HG03378 (cell line): ENCODE measurements at regions not wholly inside any gene's neighbourhood (a gene's known extent, or its start where the extent isn't known, plus 50 kb on each side); places are given as distances from the start of the nearest gene placed in this dataset.

Experiments
- ATAC-seq: cut with Tn5 transposase; IDR thresholded peaks from one replicate; pipeline ENCODE4 v1.9.1; 2021; ENCODE audit warnings: mild to moderate bottlenecking, moderate library complexity; ENCODE audit not compliant: unreplicated experiment

GRCh38 chr18:78698914-78699313, 280.7 kb upstream of the SALL3 start:
- no peak for ATAC-seq

DNA sequence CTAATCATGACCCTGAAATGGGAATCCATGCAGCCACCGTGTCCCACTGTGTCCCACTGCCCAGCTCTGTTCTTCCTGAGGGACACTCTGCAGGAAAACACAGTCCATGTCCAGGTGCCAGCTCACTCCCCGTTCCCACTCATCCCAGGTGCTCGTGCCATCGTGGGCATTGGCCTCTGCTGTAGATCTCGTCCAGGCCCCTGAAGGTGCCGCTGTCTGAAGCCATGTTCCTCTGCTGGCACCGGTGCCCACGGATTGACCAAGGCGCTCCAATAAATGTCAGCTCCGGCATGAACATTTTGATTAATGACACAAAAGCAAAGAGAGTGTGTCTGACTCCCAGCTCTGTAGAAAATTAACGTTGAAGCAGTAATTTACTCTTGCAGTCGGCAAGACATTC, 280.1 kb upstream of the SALL3 start:
- no peak for ATAC-seq

DNA sequence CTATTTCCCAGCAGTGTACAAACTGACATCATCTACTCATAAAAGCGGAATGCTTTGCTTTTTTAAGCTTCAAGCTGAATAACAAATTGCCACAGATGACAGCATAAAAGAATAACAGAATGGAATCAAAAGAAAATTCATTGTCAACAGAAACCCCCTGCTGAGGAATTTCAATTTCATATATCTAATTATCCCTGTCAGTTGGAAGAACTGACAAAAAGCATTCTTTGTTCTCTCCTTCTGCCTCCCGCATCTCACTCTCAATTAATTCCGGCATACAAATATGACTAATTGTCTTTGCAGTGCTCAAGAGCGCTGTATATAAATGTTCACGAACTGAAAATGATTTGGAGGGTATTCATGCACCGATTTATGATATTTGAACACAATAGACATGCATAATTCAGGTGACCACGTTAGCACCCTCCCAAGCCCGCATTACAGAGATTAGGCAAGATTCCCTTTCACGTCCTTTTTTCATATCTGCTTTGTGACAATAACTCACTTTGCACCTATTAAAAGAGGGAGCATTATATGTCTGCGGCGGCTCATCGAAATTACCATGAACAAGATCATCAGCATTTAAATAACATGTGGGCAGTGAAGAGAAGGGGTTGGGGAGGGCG, 277.7 kb upstream of the SALL3 start:
- no peak for ATAC-seq

- no peak for ATAC-seq
These were observed 276.3 kb upstream of the SALL3 start for GRCh38 chr18:78703291-78703690.

GRCh38 chr18:78704971-78705461, 274.6 kb upstream of the SALL3 start:
- ATAC-seq = no peak

DNA sequence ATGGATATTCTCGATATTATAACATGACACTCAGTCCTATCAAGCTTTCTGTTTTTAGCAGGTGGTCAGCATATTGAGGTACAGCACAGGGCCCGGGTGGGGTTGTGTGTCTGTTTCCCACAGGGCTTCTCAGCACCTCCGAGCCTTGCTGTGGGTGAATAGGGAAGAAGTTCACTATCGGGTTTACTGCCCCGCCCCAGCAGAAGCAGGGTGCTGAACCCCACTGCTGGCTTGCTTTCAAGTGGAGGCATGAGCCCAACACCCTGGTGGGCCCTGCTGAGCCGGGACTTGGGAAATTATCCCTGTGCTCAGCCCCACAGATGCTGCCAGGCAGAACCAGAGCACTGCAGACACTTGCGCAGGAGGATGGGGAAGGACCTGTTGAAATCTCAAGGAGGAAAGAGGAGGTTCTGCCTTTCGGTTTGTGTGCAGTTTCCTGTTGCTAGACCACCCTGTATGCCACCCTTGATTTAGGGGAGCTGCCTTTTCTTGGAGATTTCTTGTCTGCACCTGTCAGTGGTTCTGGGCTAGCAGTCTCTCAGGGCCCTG, 270.3 kb upstream of the SALL3 start:
- no peak for ATAC-seq

GRCh38 chr18:78711316-78711715, 268.3 kb upstream of the SALL3 start:
- no peak for ATAC-seq

GRCh38 chr18:78711971-78712370, 267.6 kb upstream of the SALL3 start:
- no peak for ATAC-seq

DNA sequence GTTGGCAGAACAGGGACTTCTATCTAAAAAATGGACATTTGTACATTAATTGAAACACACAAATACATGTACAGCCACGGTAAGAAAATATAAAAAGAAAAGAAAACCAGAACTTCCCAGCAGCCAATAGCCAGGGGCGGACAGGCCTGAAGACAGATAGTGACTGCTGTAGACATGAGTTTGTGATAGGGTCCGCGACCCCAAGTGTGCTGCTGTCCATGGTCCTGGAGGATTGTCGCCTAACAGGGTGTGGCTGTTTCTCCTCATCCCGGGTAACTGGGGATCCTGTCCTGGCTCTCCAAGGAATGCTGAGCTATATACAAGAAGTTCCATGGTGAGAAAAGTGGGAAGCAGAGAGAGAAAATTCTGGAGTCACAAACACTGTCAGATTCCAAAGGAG, 266.5 kb upstream of the SALL3 start:
- ATAC-seq = no peak

DNA sequence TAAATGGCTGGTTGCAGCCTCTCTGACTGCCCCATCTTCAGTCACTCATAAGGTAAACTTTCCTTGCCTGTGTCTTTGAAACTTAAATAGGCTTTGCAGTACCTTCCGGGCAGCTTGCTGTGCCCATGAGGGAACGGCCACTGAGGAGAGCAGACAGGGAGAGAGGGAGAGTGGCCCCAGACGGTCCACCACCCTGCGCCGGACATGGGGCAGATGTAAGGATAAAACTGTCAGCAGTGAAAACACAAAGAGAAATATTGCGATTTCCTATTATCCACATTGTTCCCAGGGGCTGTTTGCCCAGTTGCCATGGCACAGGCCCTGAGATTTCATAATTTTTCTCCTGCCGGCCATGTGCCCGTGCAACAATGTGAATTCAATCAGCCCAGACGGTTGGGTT, 265.9 kb upstream of the SALL3 start:
- no peak for ATAC-seq

- ATAC-seq = no peak
These were observed 263.6 kb upstream of the SALL3 start for GRCh38 chr18:78716022-78716421.

- ATAC-seq = no peak
These were observed 263.0 kb upstream of the SALL3 start for GRCh38 chr18:78716581-78716980.

- ATAC-seq = no peak
These were observed 262.4 kb upstream of the SALL3 start for GRCh38 chr18:78717051-78717765.

DNA sequence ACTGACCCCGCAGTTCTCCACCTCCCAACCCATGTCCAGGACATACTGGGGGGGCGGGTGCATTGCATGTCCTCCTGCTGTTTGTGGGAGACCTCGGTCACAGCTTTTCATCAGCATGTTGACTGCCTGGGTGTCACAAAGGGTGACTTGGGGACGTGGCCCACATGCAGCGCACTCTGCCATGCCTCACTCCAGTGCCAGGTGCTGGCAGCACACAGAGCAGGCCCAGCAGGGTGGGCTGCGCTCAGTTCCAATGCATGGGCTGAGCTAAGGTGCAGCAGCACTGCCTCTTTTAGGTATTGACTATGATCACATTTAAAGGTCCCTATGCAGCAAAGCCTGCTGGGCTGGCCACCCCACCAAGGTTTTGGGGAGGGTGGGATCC, 261.9 kb upstream of the SALL3 start:
- ATAC-seq = no peak

- no peak for ATAC-seq
These were observed 259.8 kb upstream of the SALL3 start for GRCh38 chr18:78719821-78720220.

- no peak for ATAC-seq
These were observed 259.0 kb upstream of the SALL3 start for GRCh38 chr18:78720456-78721237.

DNA sequence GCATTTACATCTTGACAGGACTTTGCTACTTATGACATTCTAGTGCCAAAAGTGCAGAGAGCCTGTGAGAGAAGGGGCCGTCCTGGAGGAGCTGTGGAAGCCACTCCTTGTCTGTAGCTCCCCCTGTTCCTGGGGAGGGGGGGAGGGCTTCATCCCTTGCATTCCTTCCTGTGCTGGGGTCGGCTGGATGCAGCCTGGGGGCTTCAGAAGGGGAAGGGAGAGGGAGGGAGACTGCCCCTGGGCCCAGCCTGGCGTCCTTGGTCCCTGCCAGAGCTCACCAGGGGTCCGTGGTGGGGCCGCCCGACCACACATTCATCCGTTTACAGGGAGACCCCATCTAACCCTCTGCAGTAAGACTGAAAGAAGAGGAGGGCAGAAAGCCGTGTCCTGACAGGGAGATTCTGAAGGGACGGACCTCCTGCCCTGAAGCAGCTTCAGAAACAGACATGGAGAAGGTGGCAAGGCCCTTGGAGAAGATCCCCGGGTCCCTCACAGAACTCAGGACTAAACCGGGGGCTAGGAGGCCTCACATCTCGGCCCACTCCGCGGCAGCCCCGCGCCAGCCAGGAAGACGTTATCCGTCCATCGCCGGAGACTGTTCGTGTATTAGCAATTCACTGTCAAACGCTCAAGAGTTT, 258.3 kb upstream of the SALL3 start:
- no peak for ATAC-seq

DNA sequence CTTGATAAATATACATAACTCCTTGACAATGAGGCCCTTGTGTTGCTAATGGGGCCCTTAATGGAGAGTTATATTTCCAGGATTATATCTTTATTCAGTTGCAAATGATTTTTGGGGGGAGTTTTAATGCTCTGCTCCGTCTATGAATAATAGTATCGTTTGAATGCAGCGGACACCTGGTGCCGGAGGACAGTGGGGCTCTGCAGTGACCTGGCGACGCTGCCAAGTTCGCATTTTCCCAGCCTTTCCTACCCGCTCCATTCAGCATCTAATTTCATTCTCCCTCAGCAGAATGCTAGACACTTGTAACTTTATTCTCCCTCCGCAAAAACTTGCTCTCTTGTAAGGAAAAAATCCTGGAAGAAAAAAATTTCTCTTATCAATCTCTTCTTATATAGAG, 257.6 kb upstream of the SALL3 start:
- ATAC-seq = no peak

DNA sequence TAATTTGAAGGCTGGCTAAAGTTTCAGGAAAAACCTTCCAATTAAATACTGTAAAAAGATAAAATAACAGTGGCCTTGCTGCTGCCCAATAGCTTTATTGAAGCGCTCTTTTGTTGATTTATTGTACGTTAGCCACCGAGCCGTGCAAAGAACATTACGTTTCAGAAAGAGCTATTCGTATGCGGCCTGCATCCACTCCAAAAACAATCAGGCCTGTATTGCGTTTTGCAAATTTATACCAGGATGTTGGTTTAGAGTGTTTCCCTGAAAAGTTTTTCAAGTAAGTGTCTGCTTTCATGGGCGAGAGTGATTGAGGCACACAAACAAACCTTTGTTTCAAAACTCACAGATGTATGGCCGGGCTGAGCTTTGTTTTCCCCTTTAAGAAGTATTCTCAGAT, 257.2 kb upstream of the SALL3 start:
- ATAC-seq = no peak

DNA sequence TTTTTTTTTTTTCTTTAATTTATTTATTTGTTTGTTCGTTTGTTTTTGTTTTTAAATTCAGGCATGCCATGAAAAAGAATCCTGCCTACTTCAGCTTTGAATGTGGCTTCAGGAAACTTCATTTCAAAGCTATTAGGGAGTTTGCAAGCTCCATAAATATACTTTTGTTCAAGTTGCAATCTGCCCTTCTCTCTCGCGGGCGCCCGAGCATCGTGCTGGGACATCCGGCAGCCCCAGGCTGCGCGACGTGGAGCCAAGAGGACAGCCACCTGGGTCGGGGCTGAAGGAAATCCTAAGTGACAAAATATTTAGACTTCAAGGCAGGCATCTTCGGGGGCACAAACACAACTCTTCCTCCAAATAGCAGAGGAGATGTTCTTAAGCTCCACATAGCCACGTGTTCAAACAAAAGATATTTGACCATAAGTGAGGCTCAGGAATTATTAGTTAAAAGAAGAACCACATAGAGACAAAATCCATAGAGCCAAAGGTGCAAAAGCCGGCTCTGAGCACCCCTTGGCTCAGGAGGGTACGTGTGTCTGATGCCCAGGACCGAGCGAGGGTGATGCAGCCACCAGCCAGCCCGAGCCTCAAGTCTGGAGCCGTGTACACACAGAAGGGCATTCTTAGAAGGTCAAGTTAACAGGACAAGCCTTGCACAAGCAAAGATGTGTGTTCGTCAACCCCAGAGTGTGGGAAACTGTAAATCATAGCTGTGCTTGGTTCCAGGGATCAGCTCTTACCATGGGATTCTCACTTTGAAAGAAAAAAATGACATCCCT, 256.5 kb upstream of the SALL3 start:
- no peak for ATAC-seq
